ENCODE measurements at regions not wholly inside any gene's neighbourhood (a gene's known extent, or its start where the extent isn't known, plus 50 kb on each side); places are given as distances from the start of the nearest gene placed in this dataset.

- TF ChIP-seq HMGXB4 (CRISPR knock-in tag; IDR thresholded peaks at IDR 0.05; ENCODE audit: borderline replicate concordance): no peak
- TF ChIP-seq PHF8 (IDR thresholded peaks at IDR 0.05; ENCODE audit: borderline replicate concordance, low read depth): no peak
- no peak for TF ChIP-seq JUNB (IDR thresholded peaks at IDR 0.05)
Measured at GRCh38 chr7:81871606-81872265, 101.9 kb upstream of the HGF start (continued).

DNA sequence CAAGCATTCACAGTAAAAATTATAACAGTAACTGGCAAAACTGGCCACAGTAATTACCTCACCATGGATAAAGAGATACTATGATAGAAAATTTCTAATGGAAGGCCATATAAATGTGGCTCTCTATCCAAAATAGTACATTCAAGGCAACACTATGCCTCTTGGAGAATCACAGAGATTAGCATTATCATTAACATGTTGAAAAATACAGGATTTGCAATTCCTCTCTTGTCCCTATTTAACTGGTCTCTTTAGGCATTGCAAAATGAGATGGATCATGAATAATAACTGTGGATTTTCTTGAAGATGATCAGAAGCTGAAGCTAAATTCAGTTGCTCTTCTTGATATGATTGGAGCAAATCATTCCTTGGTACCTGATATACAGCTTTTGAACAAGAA lies 100.8 kb upstream of the HGF start:
- no peak overlapping the region for H3K4me3 ChIP-seq
- ATAC-seq (no peak), FAIRE-seq (no peak), DNase-seq (ENCODE audit: low read depth in 1 of 2, low spot score in 1 of 2) (no peak)
- ChIA-PET CTCF (no interaction called here), POLR2A (no interaction called here)
- H3K9me3 ChIP-seq: no peaks in the 10 kb centered on the region
- no peak overlapping the region for H3K27ac ChIP-seq
- H3K4me1 ChIP-seq: no peaks in the 10 kb centered on the region
- H3K4me2 ChIP-seq: no peak overlapping the region
- TF ChIP-seq NPAS2 (CRISPR knock-in tag; IDR thresholded peaks at IDR 0.05; ENCODE audit: borderline replicate concordance): no peak
- TF ChIP-seq RCOR1 (IDR thresholded peaks at IDR 0.05; ENCODE audit: low read depth, low read length): no peak
- no peak for TF ChIP-seq BCL3 (IDR thresholded peaks at IDR 0.05)
- TF ChIP-seq FOSB (CRISPR knock-in tag; IDR thresholded peaks at IDR 0.05): no peak
- TF ChIP-seq CBX8 (IDR thresholded peaks at IDR 0.05): no peak
- TF ChIP-seq EP300 (IDR thresholded peaks at IDR 0.05): no peak
- no peak for TF ChIP-seq CBX2 (IDR thresholded peaks at IDR 0.05; ENCODE audit: borderline replicate concordance, low read depth)
- no peak for TF ChIP-seq HDAC2 (IDR thresholded peaks at IDR 0.05)
- no peak for TF ChIP-seq SREBF2 (IDR thresholded peaks at IDR 0.05)
- TF ChIP-seq MYC (IDR thresholded peaks at IDR 0.05; ENCODE audit: borderline replicate concordance, low read length): no peak
- TF ChIP-seq, protein P1, sequence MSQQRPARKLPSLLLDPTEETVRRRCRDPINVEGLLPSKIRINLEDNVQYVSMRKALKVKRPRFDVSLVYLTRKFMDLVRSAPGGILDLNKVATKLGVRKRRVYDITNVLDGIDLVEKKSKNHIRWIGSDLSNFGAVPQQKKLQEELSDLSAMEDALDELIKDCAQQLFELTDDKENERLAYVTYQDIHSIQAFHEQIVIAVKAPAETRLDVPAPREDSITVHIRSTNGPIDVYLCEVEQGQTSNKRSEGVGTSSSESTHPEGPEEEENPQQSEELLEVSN (IDR thresholded peaks at IDR 0.05; ENCODE audit: borderline replicate concordance, low read depth): no peak
- TF ChIP-seq HMGXB4 (CRISPR knock-in tag; IDR thresholded peaks at IDR 0.05; ENCODE audit: borderline replicate concordance): no peak
- TF ChIP-seq HOXA7 (CRISPR knock-in tag; IDR thresholded peaks at IDR 0.05): no peak
- TF ChIP-seq, protein P2, sequence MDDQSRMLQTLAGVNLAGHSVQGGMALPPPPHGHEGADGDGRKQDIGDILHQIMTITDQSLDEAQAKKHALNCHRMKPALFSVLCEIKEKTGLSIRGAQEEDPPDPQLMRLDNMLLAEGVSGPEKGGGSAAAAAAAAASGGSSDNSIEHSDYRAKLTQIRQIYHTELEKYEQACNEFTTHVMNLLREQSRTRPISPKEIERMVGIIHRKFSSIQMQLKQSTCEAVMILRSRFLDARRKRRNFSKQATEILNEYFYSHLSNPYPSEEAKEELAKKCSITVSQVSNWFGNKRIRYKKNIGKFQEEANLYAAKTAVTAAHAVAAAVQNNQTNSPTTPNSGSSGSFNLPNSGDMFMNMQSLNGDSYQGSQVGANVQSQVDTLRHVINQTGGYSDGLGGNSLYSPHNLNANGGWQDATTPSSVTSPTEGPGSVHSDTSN (IDR thresholded peaks at IDR 0.05): no peak
- TF ChIP-seq ZSCAN20 (CRISPR knock-in tag; IDR thresholded peaks at IDR 0.05): no peak
- TF ChIP-seq CTCF (IDR thresholded peaks at IDR 0.05): no peak
- TF ChIP-seq, protein P3, sequence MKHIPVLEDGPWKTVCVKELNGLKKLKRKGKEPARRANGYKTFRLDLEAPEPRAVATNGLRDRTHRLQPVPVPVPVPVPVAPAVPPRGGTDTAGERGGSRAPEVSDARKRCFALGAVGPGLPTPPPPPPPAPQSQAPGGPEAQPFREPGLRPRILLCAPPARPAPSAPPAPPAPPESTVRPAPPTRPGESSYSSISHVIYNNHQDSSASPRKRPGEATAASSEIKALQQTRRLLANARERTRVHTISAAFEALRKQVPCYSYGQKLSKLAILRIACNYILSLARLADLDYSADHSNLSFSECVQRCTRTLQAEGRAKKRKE (CRISPR knock-in tag; IDR thresholded peaks at IDR 0.05; ENCODE audit: low read depth): no peak

Data from A549 (cell line).